GM18907 (cell line): ENCODE measurements at regions not wholly inside any gene's neighbourhood (a gene's known extent, or its start where the extent isn't known, plus 50 kb on each side); places are given as distances from the start of the nearest gene placed in this dataset.

Experiments
- ATAC-seq: cut with Tn5 transposase; IDR thresholded peaks from one replicate; pipeline ENCODE4 v1.9.1; 2021; ENCODE audit warnings: mild to moderate bottlenecking, moderate library complexity; ENCODE audit not compliant: unreplicated experiment

DNA sequence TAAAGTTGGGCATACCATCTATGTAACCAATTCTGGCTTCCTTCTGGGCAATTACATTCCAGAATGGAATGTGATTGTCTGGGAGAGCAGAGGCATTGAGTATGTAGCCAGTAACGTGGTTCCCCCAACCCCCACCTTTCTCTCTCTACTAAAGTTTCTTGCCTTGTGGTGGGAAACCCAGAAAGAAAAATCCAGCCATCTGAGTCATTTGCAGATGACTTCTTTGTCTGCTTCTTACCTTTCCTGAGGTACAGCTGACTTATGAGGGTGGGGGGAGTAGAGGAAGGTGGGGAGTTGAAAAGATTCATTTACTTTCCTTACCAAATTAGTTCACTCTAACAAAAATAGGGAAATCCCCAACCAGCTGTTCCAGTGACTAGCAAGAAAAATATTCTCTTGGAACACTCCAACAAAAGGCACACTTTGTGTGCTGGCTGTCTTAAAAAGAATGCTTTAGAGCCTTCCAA, 112.1 kb upstream of the FRMD6 start:
- ATAC-seq: no peak

DNA sequence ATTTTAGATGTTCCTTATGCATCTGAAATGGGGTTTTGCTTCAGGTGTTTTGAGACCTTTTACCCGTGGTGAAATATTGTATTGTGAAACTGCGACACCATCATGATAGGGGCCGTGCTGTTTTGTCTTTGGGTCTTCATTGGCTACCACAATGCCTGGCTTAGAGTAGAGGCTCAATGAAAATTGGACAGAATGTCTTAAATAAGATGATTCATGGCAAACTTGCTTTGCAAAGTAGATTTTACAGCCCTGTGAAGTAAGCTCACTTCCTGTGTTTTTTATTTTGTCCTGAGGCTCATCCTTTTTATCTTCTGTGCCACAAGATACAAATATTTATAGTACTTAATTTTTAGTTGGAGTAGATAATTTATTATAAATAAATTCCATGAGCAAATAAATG, 111.3 kb upstream of the FRMD6 start:
- no peak for ATAC-seq

GRCh38 chr14:51544471-51544870, 107.2 kb upstream of the FRMD6 start:
- ATAC-seq: no peak

DNA sequence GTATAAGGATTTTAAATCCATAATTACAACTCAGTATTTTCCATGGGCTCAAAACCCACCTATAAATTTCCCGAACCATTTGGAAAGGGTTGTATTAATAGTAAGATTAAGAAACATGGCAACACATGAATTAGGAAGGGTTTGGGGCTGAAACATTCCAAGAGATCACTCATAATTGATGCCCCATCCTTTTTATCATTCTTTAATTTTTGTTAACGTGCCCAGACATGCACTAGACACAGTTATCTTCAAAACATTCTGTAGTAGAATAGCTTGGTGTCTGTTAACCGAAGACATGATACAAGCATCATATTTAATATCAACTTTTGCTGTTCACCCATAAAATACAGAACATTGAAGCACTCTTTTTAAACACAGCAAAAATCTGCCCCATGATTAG, 106.8 kb upstream of the FRMD6 start:
- no peak for ATAC-seq

GRCh38 chr14:51545396-51545795, 106.3 kb upstream of the FRMD6 start:
- no peak for ATAC-seq

DNA sequence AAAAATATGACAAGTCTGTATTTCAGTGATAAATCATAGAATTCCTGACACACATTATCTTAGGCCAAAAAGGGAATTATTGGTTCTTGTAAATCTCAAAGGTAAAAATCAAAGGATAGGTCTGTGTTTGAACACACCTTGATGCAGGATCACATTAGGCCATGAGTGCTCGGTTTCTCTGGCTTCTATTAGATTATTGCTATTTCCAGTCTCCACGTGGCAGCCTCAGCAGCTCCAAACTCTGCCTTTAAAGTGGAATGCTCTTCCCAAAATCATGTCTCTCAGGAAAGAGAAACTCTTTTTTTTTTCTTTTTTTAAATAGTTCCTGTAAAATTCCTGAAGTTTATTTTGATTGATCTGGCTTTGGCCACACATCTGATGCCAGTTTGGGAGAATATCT, 105.6 kb upstream of the FRMD6 start:
- ATAC-seq: no peak

GRCh38 chr14:51546603-51547258, 105.0 kb upstream of the FRMD6 start:
- ATAC-seq: no peak

GRCh38 chr14:51547260-51547659, 104.5 kb upstream of the FRMD6 start:
- ATAC-seq: no peak

GRCh38 chr14:51547701-51548100, 104.0 kb upstream of the FRMD6 start:
- no peak for ATAC-seq

GRCh38 chr14:51548187-51548586, 103.5 kb upstream of the FRMD6 start:
- no peak for ATAC-seq

DNA sequence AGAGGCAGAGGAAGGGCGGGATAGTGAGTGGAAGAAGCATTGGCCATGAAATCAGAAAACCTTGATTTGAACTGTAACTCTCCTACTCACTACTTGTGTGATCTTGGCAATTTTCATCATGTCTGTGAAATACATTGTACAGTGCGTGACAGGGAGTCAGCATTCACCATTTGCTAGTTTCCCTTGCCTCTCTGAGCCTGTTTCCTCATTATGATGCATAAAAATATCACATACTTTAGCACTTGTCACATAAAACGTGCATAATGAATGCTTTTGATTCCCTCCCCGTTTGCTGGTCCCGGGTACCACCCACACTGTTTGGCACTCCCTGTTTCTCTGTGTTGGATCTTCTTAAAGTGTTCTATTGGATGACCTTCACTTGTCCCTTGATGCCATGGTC, 101.1 kb upstream of the FRMD6 start:
- no peak for ATAC-seq

- ATAC-seq: no peak
These were observed 99.4 kb upstream of the FRMD6 start for GRCh38 chr14:51552275-51552674.

DNA sequence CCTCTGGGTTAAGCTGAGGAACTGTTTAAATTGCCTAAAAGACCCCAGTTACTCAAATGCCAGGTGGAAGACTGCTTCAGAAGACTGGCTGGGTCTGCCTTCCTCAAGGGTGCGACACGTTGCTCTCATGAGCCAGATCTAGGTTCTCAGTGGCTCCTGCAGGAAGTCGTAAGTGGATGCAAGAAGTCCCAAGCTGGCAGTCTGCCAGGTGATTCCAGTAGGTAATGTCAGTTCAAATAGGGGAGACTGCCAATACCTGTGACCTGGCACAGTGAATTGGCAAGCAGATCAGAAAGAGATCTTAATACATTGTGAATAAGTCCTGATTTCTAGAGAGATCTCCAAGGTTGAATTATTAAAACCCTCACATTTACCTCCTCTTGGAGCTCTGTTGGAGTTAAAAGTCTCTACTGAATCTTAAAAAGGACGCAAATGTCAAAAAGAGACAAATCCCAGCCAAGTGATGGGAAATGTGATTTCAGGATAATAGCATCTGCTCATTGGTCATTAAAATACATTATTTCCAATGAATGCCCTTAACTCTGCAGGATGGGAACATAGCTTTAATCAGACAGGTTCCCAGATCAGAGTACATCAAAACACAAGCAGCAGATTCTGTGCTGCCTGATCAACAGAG, 98.8 kb upstream of the FRMD6 start:
- no peak for ATAC-seq

- no peak for ATAC-seq
These were observed 97.3 kb upstream of the FRMD6 start for GRCh38 chr14:51554339-51554920.

- no peak for ATAC-seq
These were observed 96.8 kb upstream of the FRMD6 start for GRCh38 chr14:51554953-51555352.

DNA sequence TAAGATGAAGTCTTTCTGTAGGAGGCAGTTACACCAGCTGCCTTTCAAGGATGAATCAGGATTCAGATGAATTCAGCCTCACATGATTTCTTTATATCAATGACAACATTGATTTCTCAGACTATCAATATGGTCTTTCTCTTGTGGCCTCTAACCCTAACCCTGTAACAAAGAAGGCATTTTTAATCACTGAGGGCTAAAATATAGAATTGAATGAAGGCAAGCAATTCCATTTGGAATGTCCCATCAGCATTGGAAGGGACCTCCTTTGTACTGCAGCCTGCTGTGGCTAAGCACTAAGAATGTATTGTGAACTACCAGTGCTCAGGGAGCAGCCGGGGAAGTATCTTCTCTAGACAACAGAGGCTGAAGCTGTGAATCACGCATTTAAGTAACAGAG, 90.6 kb upstream of the FRMD6 start:
- ATAC-seq: no peak

- no peak for ATAC-seq
These were observed 88.9 kb upstream of the FRMD6 start for GRCh38 chr14:51562816-51563215.

GRCh38 chr14:51563560-51563959, 88.2 kb upstream of the FRMD6 start:
- no peak for ATAC-seq

GRCh38 chr14:51564460-51564859, 87.2 kb upstream of the FRMD6 start:
- ATAC-seq: no peak

DNA sequence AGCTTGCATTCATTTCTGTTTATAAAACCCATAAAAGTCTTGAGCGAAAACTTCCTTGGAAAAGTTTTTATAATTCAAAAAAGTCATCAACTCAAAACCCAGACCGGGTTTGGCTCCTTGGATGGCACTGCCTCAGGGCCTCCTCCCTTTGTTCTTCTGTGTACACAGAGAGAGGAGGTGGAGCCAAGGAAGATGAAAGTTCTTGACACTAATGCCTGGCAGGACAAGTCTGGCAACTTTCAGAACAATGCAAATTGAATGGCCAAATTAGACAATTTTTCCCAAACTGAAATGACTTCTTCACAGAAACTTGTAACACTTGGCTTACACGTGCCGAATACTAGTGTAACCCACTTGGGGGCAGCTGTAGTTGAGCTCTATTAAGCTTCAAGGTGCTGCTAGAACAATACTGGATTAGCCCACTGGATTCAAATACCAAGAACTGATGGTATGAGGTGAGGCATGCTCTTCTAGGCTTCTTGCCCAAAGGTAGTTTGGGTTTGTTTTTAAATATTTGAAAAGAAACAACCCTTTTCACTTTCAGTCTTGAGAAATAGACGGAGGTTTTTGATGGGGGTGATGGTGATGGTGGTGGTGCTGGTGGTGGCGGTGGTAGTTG, 86.6 kb upstream of the FRMD6 start:
- ATAC-seq: no peak

DNA sequence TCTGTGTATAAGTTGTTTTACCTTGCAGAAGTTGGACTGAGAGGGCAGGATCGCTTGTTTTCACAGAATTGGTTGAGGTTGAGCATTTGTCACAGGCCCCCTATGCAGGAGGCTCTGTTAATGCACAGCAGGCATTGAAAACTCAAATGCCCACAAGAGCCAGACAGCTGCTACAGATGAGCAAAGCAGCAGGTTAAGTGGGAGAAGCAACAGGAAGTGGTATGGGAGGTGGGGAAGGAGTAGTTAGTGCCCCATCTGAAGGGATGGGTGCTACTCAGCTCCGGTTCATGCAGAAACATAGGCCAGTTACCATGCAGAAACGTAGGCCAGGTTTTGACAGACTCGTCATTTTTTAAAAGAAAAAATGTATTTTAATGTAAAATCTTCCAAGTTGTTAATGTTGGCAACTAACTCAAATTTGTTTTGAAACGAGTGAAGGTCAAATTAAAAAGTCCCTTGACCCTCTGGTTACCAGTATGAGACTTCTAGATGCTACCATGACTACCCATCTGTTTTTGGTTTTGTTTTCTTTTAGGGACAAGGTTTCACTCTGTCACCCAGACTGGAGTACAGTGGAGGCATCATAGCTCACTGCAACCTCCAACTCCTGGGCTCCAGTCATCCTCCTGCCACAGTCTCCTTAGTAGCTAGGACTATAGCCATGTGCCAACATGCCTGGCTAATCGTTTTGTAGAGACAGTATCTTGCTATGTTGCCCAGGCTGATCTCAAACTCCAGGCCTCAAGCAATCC, 84.7 kb upstream of the FRMD6 start:
- ATAC-seq: no peak
